ENCODE measurements at regions not wholly inside any gene's neighbourhood (a gene's known extent, or its start where the extent isn't known, plus 50 kb on each side); places are given as distances from the start of the nearest gene placed in this dataset.

DNA sequence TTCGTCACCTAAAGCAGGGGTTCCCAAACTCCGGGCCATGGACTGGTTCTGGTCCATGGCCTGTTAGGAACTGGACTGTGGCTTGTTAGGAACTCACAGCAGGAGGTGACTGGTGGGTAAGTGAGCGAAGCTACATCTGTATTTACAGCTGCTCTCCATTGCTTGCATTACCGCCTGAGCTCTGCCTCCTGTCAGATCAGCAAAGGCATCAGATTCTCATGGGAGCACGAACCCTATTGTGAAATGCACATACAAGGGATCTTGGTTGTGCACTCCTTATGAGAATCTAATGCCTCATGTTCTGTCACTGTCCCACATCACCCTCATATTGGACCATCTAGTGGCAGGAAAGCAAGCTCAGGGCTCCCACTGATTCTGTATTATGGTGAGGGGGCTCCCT is 217.0 kb downstream of the ZFP36L2 start:
- DNase-seq (ENCODE audit: low read depth): no peak
- TF ChIP-seq, protein P1, sequence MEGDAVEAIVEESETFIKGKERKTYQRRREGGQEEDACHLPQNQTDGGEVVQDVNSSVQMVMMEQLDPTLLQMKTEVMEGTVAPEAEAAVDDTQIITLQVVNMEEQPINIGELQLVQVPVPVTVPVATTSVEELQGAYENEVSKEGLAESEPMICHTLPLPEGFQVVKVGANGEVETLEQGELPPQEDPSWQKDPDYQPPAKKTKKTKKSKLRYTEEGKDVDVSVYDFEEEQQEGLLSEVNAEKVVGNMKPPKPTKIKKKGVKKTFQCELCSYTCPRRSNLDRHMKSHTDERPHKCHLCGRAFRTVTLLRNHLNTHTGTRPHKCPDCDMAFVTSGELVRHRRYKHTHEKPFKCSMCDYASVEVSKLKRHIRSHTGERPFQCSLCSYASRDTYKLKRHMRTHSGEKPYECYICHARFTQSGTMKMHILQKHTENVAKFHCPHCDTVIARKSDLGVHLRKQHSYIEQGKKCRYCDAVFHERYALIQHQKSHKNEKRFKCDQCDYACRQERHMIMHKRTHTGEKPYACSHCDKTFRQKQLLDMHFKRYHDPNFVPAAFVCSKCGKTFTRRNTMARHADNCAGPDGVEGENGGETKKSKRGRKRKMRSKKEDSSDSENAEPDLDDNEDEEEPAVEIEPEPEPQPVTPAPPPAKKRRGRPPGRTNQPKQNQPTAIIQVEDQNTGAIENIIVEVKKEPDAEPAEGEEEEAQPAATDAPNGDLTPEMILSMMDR (conservative IDR thresholded peaks at IDR 0.05; ENCODE audit: control insufficient read depth, insufficient read depth, low read depth, low read length): no peak

DNA sequence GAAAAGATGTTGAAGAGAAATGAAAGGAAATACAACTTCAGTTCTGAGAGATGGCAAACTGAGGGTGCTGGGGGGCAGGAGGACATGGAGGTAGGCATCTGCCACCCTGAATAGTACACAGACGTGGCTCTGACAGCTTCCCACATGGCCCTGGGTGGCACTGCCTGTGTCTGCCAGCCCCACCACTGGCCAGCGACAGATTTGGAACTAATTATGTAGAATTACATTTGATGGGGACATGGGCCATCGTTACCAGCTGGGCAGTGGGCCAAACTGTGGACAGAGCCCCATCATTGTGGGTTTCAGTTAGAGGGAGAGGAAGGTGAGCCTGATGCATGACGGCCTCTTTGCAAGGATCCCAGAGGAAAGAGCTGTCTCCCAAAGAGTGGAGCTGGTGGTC is 216.0 kb upstream of the HAAO start:
- no peak for DNase-seq (ENCODE audit: low read depth)
- H3K4me3 ChIP-seq (ENCODE audit: control insufficient read depth, low read depth, low read length): no peak overlapping the region

More for the DNA sequence above, 217.0 kb downstream of the ZFP36L2 start:
- no peak overlapping the region for H3K4me3 ChIP-seq (ENCODE audit: control insufficient read depth, low read depth, low read length)

DNA sequence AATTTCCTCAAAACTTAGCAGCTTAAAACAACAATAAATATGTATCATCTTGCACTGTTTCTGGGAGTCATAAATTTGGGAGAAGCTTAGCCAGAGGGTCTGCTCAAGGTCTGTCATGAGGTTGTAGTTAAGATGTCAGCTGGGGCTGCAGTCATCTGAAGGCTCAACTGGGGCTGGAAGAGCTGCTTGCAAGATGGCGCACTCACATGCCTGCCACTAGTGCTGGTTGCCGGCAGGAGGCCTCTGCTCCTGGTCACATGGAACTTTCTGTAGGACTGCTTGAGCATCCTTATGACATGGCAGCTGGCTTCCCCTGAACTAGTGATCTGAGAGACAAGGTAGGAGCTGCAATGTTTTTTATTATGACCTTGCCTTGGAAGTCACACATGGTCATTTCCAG is 215.5 kb upstream of the HAAO start:
- no peak for DNase-seq (ENCODE audit: low read depth)
- TF ChIP-seq, protein P1 (conservative IDR thresholded peaks at IDR 0.05; ENCODE audit: control insufficient read depth, insufficient read depth, low read depth, low read length): no peak
- no peak overlapping the region for H3K4me3 ChIP-seq (ENCODE audit: control insufficient read depth, low read depth, low read length)

More for the DNA sequence above, 216.0 kb upstream of the HAAO start:
- TF ChIP-seq, protein P1 (conservative IDR thresholded peaks at IDR 0.05; ENCODE audit: control insufficient read depth, insufficient read depth, low read depth, low read length): no peak

DNA sequence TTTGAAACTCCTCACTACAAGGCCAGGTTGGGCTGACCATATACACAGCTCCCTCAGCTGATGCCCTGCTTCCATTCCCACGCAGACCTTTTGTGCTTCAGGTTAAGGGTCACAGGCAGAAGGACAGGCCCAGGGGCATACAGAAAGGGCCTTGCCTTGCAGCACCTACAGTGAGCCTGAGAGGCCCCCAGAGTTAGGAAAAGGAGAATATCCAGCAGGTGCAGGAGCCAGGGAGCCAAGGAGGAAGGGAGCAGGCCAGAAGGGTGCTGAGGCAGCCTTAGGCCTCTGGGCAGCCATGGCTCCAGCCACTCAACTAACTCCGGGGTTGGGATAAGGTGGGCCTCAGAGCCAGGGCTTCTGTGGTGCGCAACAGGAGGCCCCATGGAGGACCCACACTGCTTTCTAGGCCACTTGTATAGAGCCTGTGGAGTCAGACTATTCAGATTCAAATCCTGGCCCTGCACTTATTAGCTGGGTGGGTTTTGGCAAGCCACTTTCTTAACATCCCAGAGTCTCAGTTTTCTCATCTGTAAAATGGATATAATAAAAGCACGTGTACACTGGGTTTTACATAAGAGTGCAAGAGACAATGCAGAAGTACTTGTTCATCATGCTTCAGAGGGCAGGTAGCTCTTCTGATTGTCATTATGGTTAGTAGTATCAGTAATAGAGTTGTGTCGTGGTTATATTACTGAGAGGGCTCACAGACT is 214.6 kb upstream of the HAAO start:
- no peak for DNase-seq (ENCODE audit: low read depth)
- TF ChIP-seq, protein P1 (conservative IDR thresholded peaks at IDR 0.05; ENCODE audit: control insufficient read depth, insufficient read depth, low read depth, low read length): no peak

DNA sequence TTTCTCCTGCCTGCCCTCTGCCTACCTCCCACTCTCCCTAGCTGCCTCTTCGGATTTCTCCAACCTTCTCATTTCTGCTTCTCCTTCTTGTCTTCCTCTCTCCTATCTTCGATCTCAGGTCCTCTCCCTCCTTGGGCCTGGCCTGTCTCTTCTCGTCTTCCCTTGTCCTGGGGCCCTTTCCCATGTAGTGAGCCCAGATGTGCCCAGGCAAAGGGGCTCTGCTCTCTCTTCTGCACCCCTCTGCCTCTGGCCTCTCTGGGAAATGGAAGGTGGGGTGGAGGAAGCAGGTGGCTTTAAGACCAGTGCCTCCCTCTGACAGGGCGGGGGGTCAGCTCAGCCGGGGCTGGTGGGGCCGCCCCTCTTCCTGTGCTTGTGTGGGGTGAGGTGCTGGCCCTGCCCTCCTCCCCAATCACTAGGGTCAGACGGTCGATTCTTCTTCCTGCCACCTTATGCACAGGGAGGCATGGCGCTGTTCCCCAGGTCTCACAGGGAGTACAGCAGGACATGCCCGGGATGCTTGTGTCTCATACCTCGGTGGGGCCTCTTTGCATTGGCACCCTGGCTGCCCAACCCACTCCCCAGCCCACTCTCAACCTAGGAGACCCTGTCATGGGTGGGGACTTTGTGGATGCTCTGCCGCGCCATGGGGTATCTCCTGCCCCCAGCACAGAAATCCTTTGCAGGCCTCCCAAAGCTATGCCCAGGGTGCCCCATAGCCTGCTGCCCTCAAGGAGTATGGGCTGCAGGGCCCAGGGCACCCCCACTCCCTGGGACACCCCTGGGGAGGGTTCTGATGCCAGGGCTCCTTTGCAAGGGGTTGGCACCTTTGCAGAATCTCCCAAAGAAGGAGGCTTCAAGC is 213.8 kb upstream of the HAAO start:
- no peak overlapping the region for H3K4me3 ChIP-seq (ENCODE audit: control insufficient read depth, low read depth, low read length)
- TF ChIP-seq, protein P1 (conservative IDR thresholded peaks at IDR 0.05; ENCODE audit: control insufficient read depth, insufficient read depth, low read depth, low read length): no peak
- DNase-seq (ENCODE audit: low read depth): no peak

More for the DNA sequence above, 214.6 kb upstream of the HAAO start:
- no peak overlapping the region for H3K4me3 ChIP-seq (ENCODE audit: control insufficient read depth, low read depth, low read length)

DNA sequence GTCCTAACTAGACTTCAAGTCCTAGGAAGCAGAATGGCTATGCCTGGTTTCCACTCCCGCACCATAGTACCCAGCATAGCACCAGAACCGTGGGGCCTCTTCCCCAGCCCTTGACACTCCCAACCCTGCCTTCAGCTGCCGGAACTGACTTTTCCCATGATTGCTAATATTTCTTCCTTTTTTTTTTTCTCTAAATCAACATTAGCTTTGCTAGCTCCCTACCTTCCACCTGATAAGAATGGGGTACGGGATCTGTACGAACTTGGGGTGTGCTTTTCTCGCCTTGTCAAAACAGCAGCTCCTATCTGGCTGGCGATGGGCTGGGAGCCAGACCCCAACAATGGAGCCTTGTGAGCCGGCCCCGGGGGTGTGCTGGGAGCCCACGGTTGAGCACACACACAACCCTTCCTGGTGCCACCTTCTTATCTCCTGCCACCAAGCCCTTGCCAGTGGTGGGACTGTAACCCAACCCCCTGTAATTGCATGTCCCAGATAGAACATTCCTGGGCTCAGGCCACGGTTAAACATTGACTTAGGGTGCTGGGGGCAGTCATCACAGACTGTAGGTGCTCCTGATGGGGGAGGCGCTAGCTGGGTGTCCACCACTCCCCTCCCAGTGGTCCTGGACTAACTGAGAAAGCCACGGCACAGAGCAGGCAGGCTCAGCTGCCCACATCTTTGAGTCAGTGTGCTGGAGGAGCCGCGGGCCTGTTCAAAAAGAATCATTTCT is 213.0 kb upstream of the HAAO start:
- DNase-seq (ENCODE audit: low read depth): no peak

More for the DNA sequence above, 213.0 kb upstream of the HAAO start:
- no peak overlapping the region for H3K4me3 ChIP-seq (ENCODE audit: control insufficient read depth, low read depth, low read length)
- TF ChIP-seq, protein P1 (conservative IDR thresholded peaks at IDR 0.05; ENCODE audit: control insufficient read depth, insufficient read depth, low read depth, low read length): no peak

Data from fibroblast of mammary gland (primary cell).